GM18907 (cell line): ENCODE measurements at regions not wholly inside any gene's neighbourhood (a gene's known extent, or its start where the extent isn't known, plus 50 kb on each side); places are given as distances from the start of the nearest gene placed in this dataset.
"Not testable (repeated sequence)": the region's sequence is repeated elsewhere in the genome, so short reads cannot be mapped to it uniquely, and the experiment has no call there.

Experiments
- ATAC-seq: cut with Tn5 transposase; IDR thresholded peaks from one replicate; pipeline ENCODE4 v1.9.1; 2021; ENCODE audit warnings: mild to moderate bottlenecking, moderate library complexity; ENCODE audit not compliant: unreplicated experiment

DNA sequence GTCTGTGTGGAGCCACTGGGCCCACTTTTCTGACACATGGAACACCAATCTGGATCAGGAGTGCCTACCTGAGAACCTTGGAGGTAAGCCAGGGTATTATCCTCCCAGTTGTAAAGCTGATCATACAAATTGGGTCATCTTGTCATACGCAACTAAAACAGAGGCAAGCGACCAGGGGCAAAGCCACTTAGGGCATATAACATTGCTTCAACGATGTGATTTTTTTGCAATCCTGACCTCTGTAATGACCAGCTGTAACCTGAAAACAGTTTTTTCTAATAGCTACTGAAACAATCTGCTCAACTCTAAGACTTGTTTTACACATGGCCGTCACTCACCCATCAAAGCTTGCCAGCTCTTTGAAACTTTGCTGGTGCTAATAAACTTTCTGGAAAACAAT lies 261.5 kb upstream of the AGTR2 start:
- no peak for ATAC-seq

DNA sequence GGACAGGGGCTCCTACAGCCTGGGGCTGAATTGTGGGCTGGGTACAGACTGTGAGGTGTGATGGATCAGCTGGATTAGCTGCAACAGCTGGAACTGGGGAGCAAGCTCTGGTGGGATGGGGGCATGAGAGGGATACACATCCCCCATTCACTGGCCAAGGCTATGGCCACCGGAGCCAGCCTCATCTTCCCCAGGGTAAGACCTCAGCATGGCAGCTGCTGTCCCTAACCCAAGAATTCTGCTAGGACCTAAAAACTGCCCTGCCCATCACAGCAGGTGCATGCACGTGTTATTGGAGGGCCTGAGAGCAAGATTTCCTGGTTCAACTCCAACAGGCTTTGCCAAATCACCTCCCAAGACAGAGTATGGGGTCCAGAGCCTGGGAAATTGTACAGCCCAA lies 258.6 kb upstream of the AGTR2 start:
- ATAC-seq: no peak

DNA sequence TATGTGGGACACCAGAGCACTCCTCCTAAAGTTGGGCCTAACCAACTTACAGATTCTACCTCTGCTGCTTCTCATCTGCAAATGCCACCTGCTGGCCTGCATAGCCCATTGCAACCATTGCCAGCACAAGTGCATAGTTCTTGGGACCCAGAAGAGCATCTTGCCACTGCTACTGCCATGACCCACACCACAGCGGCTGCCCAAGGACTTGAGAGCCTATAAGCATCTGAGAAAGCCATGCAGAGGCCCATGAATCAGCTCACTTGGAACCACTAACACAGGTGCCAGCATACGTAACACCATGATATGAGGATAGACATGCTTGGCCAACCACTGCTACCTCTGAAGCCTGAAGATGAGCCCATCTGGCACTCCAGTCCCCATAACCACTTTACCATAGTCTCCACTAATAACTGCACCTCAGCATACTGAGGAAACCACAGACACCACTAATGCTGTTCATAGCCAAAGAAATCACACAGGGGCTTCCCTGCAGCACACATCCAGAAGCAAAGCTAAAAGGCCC lies 258.1 kb upstream of the AGTR2 start:
- ATAC-seq: peak; percentile 98

DNA sequence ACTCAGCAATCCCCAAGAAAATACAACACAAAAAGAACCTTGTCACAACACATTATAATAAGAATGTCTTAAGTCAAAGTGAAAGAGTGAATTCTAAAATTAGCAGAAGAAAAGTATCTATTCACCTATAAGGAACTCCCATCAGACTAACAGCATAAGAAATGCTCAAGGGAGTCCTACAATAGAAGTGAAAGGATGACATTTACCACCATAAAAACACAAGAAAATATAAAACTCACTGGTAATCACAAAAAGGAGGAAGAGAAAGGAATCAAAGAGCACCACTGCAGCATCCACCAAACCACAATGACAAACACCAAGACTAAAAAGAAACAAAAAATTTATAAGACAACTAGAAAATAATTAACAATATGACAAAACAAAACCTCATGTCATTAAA lies 257.0 kb upstream of the AGTR2 start:
- ATAC-seq: peak; percentile 57

DNA sequence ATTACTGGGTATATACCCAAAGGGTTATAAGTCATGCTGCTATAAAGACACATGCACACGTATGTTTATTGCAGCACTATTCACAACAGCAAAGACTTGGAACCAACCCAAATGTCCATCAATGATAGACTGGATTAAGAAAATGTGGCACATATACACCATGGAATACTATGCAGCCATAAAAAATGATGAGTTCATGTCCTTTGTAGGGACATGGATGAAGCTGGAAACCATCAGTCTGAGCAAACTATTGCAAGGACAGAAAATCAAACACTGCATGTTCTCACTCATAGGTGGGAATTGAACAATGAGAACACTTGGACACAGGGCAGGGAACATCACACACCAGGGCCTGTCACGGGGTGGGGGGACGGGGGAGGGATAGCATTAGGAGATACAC lies 254.9 kb upstream of the AGTR2 start:
- ATAC-seq: not testable (repeated sequence)

DNA sequence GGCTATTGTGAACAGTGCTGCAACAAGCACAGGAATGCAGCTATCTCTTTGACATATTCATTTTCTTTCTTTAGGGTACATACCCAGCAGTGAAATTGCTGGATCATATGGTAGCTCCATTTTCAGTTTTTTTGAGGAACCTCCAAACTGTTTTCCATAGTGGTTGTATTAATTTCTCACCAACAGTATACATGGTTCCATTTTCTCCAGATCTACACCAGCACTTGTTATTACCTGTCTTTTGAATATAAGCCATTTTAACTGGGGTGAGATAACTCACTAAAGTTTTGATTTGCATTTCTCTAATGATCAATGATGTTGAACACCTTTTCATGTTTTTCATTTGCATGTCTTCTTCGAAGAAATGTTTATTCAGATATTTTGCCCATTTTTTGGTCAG lies 241.1 kb upstream of the AGTR2 start:
- no peak for ATAC-seq

DNA sequence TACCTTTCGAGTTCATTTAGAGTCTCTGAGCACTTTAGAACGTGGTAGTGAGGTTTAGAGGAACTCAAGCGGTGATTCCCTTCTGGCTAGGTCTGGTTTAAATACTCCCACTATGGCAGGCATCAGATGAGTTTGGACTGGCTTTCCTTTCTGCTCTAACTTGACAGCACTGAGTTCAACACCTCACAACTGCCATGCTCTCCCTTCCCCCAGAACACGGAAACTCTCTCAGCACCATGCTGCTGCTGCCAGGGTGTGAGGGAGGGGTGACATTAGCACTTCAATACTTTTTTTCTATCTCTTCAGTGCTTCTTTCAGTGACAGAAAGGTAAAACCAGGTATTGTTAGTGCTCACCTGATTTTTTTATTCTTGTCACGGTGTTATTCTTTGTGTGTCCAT lies 234.5 kb upstream of the AGTR2 start:
- ATAC-seq: no peak

DNA sequence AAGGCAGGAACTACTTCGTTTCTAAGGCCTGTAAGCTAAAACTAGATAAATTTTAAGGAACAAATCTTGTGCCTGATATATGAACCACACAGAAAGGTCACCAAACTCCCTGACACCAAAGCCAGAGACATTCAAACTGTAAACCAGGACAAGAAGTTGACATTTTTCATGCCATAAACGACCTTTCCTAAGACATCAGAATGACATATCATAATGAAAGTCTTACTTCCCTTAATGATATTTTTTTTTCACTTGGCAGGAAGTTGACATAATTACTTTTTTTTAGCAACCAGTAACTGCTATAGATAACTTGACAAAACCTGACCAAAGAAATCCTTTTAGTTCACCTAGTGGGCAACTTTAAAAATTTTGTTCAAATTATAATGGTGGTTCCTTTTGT lies 231.5 kb upstream of the AGTR2 start:
- peak; percentile 58 for ATAC-seq

DNA sequence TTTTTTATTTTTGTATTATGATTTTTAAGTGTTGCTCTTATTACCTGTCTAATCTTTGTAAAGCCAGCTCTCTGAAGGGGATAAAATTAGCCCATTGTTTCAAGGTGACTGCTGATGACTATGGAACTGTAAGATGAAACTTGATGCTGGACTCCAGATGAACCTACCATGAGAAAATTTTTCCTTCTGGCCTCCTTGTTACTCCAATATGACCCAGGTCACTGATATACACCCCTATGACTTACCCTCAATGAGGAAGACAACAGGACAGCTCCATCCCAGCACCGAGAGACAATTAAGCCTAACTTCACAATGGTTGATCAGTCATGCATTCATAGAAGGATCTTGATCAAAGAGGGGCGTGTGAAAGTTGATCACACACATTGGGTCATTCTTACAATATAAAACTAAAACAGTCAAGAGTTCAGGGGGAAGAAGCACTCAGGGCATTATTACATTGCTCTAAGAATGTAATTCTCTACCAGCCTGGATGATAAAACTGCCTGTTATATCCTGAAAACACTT lies 230.8 kb upstream of the AGTR2 start:
- ATAC-seq: no peak

DNA sequence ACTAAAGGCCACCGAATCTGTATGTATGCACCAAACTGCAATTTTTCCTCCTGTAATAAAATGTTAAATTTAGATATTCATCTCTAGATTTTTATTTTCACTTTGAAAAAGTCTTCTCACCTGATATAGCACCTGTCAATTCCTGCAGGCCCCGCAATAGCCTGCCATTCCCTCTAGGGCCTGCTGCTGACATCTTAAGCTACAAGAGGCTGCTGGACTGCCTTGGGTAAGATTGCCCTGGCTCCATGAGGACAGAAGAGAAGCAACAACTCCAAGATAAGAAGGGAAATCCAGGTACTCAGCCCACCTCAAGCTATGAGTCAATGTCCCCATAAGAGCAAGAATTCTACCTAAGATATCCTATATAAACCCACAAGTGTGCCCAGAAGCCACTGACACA lies 230.2 kb upstream of the AGTR2 start:
- peak; percentile 34 for ATAC-seq

DNA sequence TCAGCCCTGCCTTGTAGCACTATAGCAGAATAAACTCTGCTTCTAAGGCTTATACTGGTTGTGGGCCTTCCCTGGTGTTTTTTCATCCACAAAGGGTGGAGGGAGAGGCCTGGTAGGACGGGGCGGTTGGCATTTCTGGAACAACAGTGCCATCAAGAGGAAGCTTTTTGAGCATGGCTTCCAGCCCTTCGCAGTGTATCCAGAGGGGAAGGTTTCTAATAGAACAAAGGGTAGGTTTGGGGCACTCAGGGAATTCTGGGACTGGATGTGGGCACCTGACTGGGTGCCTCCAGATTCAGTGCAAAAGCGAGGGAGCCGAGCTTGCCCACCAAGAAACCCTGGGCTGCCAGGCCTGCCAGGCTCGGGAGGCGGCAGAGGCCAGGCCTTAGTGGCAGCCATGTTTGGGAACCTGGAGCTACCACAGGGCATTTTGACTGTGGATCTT lies 229.6 kb upstream of the AGTR2 start:
- ATAC-seq: peak; percentile 86

DNA sequence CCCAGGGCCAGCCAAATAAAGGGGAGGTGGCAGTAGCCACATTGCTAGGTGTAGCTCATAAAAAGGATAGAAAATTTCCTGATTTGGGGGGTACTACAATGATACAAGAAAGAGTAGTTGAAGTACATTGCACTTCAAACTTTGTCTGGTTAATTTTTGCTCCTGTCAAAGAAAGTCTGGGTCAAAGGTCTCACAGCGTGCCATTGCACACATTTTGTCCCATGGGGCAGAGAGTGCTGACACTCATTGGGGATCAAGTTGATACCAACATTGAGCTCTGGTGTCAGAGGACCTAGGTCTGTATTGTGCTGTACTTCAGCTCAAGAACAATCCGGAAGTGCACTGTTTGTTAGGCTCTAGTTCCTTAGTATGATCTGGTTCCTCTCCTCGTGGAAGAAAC lies 229.2 kb upstream of the AGTR2 start:
- no peak for ATAC-seq

DNA sequence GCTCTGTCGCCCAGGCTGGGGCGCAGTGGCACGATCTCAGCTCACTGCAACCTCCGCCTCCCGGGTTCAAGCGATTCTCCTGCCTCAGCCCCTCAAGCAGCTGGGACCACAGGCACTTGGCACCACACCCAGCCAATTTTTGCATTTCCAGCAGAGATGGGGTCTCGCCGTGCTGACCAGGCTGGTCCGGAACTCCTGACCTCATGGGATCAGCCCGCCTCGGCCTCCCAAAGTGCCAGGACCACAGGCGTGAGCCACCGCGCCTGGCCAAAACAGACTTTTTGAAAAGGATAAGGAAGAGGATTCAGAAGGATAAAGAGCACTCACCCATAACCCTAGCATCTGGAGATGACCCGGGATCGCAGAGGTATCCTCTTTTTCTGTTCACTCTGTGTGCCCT lies 224.5 kb upstream of the AGTR2 start:
- ATAC-seq: no peak

DNA sequence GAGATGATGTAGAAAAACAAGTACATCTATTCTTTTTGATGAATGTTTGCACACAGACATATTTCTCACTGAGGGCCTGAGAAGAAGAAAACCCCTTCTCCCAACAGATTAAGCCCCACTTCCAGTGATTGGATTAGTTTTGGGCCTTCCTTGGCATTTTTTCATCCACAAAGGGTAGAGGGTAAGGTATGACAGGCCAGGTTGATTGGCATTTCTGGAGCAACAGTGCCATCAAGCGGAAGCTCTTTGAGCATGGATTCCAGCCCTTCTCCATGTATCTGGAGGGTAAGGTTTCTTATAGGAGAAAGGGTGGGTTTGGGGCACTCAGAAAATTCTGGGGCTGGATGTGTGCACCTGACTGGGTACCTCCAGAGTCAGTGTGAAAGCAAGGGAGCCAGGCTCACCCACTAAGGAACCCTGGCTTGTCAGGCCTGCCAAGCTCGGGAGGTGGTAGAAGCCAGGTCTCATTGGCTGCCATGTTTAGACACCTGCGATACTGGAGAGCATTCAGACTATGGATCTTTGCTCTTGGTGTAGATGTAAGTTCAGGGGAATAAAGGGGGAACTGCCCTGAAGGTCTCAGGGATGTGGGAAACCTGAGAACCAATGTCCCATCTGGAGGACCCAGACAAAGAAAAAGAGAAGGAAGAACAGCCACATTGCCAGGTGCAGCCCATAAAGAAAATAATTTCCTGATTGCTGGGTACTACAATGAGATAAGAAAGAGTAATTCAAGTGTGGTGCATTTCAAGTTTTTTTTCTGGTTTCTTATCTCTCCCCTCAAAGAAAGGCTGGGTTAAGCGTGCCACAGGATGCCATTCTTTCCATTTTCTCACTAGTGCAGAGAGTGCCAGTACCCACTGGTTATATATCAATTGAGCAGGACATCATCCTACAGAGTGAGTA lies 222.3 kb upstream of the AGTR2 start:
- ATAC-seq: peak; percentile 54

DNA sequence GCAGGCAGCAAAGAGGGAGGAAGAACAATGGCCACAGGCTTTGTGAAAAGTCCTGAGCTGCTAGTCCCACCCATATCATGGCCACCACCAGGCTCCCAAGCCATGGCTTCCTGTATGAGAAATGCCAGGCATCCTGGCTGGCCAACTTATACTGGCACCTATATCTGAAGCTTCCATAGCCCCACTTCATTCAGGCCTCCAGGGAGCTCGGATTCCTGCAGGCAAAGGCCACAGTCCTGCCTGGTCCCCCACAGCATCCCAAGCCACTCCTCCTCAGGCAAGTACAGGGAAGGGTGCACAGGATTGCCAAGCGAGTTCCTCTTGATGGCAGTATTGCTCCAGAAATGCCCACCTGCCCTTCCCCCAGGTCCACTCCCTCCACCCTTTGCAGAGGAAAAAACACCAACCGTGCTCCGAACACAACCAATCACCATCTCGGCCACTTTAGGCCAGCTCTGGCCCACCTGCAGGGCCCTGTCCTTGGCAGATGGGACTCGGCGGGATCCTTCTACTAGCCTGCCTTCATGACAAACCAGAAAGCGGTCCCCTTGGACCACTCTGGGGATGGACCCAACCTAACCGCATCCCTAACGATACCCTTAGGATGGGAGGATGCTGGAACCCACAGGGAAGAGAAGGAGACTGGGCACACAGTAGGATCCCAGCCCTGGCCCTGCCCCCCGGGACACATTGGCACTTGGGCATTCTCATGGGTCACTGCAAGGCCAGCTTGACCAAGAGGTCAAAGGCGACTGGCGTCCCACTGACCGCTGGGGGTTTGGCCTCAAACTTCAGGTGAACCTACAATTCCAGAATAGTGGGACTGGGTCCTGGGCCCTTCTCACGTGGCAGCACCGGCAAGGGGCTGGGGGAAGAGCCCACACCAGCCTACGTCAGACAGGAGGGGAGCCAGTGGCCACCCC lies 220.4 kb upstream of the AGTR2 start:
- peak; percentile 65 for ATAC-seq

DNA sequence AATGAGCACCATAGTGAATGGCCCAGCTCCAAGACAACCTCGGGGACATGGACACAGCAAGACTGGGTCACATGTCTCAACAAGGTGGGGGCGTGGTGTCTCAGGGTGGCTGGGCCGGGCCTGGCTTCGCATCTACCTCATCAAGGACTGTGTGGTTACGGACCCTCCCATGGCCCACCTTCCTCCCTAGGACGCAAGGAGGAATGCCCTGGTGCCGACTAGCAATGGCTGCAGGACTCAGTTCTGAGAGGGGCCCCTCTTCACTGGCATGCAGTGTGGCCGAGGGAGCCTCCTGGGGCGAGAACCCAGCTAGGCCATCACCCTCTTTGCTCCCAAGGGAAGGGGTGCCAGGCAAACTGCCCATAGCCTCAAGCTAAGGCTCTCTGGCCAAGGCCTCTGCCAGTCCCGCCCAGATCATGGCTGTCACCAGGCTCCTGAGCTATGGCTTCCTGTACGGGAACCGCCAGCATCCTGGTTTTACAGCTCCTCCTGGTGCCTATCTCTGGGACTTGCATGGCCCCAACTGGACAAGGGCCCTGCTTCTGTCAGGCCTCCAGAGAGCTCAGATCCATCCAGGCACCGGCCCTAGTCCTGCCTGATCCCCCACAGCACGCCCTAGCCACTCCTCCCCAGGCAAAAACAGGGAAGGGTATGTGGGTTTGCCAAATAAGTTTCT lies 218.0 kb upstream of the AGTR2 start:
- ATAC-seq: no peak

DNA sequence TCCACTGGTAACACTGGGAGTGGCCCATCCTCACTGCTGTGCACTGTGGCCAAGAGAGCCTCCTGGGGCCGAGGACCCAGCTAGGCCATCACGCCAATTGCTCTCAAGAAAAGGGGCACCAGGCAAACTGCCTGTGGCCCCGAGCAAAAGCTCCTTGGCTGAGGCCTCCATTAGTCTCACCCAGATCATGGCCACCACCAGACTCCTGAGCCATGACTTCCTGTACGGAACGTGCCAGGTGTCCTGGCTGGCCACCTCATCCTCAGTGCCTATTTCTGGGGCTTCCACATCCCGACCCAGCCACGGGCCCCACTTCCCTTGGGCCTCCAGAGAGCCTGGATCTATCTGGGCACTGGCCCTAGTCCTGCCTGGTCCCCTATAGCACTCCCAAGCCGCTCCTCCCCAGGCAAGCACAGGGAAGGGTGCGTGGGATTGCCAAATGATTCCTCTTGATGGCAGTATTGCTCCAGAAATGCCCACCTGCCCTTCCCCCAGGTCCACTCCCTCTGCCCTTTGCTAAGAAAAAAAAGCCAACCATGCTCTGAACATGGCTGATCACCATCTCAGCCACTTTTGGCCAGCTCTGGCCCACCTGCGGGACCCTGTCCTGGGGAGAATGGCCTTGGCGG lies 212.6 kb upstream of the AGTR2 start:
- ATAC-seq: peak; percentile 39

DNA sequence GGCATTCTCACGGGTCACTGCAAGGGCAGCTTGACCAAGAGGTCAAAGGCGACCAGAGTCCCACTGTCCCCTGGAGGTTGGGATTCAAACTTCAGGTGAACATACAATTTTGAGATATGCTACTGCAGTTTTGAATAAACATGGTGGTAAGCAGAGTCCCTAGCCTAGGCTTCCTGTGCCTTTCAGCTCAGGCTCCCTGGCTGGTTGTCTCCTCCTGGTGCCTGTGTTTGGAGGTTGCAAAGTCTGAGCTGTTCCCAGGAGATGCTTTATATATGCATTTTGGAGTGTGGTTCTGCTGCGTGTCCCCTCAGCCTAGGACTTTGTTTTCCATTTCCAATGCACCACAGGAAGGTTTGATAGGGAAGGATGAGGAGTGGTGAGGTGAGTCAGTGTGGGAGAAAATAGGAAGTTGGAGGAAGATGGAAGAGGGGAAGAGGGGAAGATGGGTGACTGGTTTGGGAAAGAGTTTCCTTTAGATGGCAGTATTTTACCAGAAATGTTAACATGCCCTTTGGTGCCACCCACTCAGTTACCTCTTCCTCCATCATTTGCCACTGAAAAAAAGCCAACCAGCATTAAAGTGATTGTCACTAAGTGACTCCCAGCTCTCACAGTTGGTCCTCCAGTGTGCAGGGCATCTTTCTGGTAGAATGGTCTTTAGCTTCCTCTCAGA lies 211.7 kb upstream of the AGTR2 start:
- ATAC-seq: peak; percentile 55

DNA sequence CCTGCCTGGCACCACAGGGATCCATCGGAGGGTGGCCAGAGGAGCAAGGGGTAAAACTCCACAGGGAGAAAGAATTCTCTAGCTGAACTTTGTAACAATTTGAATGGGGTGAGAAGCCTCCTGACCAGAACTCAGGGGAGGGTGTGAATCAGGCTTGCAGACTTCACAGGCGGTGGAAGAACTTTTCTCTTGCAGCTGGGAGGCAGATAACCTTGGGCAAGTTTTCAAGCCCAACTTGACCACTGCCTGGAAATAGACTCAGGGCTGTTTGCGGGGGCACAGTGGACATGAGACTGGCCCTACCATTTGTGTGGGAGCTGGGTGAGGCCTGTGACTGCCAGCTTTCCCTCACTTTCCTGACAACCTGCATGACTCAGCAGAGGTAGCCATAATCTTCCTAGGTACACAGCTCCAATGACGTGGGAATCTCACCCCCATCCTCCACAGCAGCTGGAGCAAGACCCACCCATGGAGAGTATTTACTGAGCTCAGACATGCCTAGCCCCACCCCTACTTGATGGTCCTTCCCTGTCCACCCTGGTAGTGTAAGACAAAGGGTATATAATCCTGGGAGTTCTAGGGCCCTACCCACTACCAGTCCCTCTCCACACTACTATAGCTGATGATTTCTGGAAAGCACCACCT lies 210.0 kb upstream of the AGTR2 start:
- no peak for ATAC-seq
